M059J (cell line): ENCODE measurements at regions not wholly inside any gene's neighbourhood (a gene's known extent, or its start where the extent isn't known, plus 50 kb on each side); places are given as distances from the start of the nearest gene placed in this dataset.

Experiments
- DNase-seq: peaks from one replicate; pipeline ENCODE4 v3.0.0-alpha.2; 2012; ENCODE audit warnings: low read depth

DNA sequence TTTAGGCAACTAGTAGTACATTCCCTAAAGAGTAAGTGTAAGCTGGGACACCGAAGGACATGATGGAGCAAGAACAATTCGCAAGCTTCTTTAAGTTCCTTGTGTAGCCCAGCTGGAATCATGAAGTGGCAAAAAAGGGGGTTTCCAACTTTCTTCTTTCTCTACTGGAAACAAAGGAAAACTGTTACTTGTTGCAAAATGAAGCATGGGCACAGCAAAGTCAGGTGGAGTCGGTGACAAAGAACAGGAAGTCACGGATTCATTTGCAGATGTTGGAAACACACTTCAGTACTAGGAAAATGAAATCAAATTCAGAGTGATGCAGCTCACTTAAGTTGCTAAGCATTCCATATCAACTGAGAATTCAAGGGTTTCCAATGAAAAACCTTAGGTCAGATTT is 706.9 kb upstream of the STXBP6 start:
- DNase-seq, result no peak

DNA sequence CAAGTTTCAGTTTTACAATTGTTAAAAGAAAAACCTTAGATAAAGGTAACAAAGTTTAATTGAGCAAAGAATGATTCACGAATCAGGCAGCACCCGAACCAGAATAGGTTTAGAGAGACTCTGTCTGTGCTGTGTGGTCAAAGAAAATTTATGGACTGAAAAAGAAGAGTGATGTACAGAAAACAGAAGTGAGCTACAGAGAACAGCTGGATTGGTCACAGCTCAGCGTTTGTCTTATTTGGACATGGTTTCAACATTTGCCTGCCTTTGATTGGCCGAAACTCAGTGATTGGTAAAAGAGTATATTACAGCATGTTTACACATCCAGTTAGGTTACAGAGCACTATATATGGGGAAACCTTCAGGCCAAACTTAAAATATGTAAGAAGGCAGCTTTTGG is 703.2 kb upstream of the STXBP6 start:
- no peak for DNase-seq

DNA sequence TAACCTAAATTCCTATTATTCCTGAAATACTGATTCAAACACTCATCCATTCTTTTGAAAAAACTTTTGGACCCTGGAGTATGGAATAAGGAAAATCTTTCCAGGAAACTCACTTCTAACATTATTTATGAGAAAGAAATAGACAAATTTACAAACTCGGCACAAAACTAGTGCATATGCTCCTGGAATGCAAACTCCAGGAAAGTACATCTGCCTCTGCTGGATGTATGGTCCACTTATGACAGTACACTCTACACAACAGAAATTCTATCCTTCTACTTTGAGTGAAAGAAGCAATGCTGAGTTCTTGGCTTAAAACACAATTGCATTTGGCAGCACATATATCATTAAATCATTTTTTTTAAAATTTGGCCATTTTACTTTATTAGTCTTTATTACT is 700.5 kb upstream of the STXBP6 start:
- DNase-seq, result no peak
